ENCODE measurements at regions not wholly inside any gene's neighbourhood (a gene's known extent, or its start where the extent isn't known, plus 50 kb on each side); places are given as distances from the start of the nearest gene placed in this dataset.
"Not testable (repeated sequence)": the region's sequence is repeated elsewhere in the genome, so short reads cannot be mapped to it uniquely, and the experiment has no call there.

GRCh38 chr11:92546603-92547002 lies 322.0 kb downstream of the FAT3 start:
- DNase-seq = no peak

GRCh38 chr11:92550411-92550810 lies 325.8 kb downstream of the FAT3 start:
- DNase-seq = no peak

- no peak for DNase-seq
Observed at GRCh38 chr11:92550871-92551270, 326.3 kb downstream of the FAT3 start.

- no peak for DNase-seq
Observed at GRCh38 chr11:92552942-92553341, 328.3 kb downstream of the FAT3 start.

- DNase-seq = no peak
Observed at GRCh38 chr11:92554688-92555087, 330.1 kb downstream of the FAT3 start.

GRCh38 chr11:92556431-92556830 lies 331.8 kb downstream of the FAT3 start:
- no peak for DNase-seq

- no peak for DNase-seq
Observed at GRCh38 chr11:92557879-92558278, 333.3 kb downstream of the FAT3 start.

GRCh38 chr11:92558323-92558722 lies 333.7 kb downstream of the FAT3 start:
- DNase-seq = no peak

- no peak for DNase-seq
Observed at GRCh38 chr11:92569726-92570125, 345.1 kb downstream of the FAT3 start.

GRCh38 chr11:92572559-92572958 lies 347.9 kb downstream of the FAT3 start:
- DNase-seq = no peak

GRCh38 chr11:92576315-92576714 lies 351.7 kb downstream of the FAT3 start:
- DNase-seq = no peak

- no peak for DNase-seq
Observed at GRCh38 chr11:92580908-92581307, 356.3 kb downstream of the FAT3 start.

- DNase-seq = no peak
Observed at GRCh38 chr11:92588393-92588792, 363.8 kb downstream of the FAT3 start.

- DNase-seq = no peak
Observed at GRCh38 chr11:92589512-92589911, 364.9 kb downstream of the FAT3 start.

- no peak for DNase-seq
Observed at GRCh38 chr11:92591521-92591920, 366.9 kb downstream of the FAT3 start.

- DNase-seq = no peak
Observed at GRCh38 chr11:92594251-92594650, 369.6 kb downstream of the FAT3 start.

- no peak for DNase-seq
Observed at GRCh38 chr11:92595052-92595451, 370.4 kb downstream of the FAT3 start.

GRCh38 chr11:92596596-92597317 lies 372.1 kb downstream of the FAT3 start:
- no peak for DNase-seq

GRCh38 chr11:92601048-92601447 lies 368.4 kb upstream of the MTNR1B start:
- no peak for DNase-seq

GRCh38 chr11:92605667-92606066 lies 363.8 kb upstream of the MTNR1B start:
- no peak for DNase-seq

GRCh38 chr11:92607969-92608722 lies 361.3 kb upstream of the MTNR1B start:
- no peak for DNase-seq

- DNase-seq = no peak
Observed at GRCh38 chr11:92611157-92611556, 358.3 kb upstream of the MTNR1B start.

- DNase-seq = not testable (repeated sequence)
Observed at GRCh38 chr11:92618020-92618419, 351.4 kb upstream of the MTNR1B start.

- no peak for DNase-seq
Observed at GRCh38 chr11:92623055-92623454, 346.4 kb upstream of the MTNR1B start.

GRCh38 chr11:92625894-92626293 lies 343.6 kb upstream of the MTNR1B start:
- DNase-seq = no peak

All from SHP77 treated with DMSO at 0.1 percent for 48 hours (cell line).